ENCODE measurements at regions not wholly inside any gene's neighbourhood (a gene's known extent, or its start where the extent isn't known, plus 50 kb on each side); places are given as distances from the start of the nearest gene placed in this dataset.

GRCh38 chr7:112997831-112998230 lies 88.8 kb downstream of the GPR85 start:
- TF ChIP-seq REST (IDR thresholded peaks at IDR 0.05; ENCODE audit: insufficient read depth in 1 of 2, low read depth in 2 of 2, low read length in 2 of 2) (no peak), TAF1 (IDR thresholded peaks at IDR 0.05; ENCODE audit: borderline replicate concordance, insufficient read depth, low read length) (no peak), SIN3A (IDR thresholded peaks at IDR 0.05; ENCODE audit: borderline replicate concordance, insufficient read depth, low read length) (no peak)

GRCh38 chr7:112996331-112996871 lies 90.2 kb downstream of the GPR85 start:
- TF ChIP-seq POLR2AphosphoS5 (IDR thresholded peaks at IDR 0.05; ENCODE audit: low read depth, low read length) (no peak), TAF1 (IDR thresholded peaks at IDR 0.05; ENCODE audit: borderline replicate concordance, insufficient read depth, low read length) (no peak), REST (IDR thresholded peaks at IDR 0.05; ENCODE audit: insufficient read depth in 1 of 2, low read depth in 2 of 2, low read length in 2 of 2) (no peak), FOXP2 (optimal IDR thresholded peaks at IDR 0.05; ENCODE audit: borderline replicate concordance, extremely low read depth, extremely low read length, insufficient read depth) (no peak), SIN3A (IDR thresholded peaks at IDR 0.05; ENCODE audit: borderline replicate concordance, insufficient read depth, low read length) (no peak)

- TF ChIP-seq REST (IDR thresholded peaks at IDR 0.05; ENCODE audit: insufficient read depth in 1 of 2, low read depth in 2 of 2, low read length in 2 of 2) (no peak), TAF1 (IDR thresholded peaks at IDR 0.05; ENCODE audit: borderline replicate concordance, insufficient read depth, low read length) (no peak), POLR2AphosphoS5 (IDR thresholded peaks at IDR 0.05; ENCODE audit: low read depth, low read length) (no peak), SIN3A (IDR thresholded peaks at IDR 0.05; ENCODE audit: borderline replicate concordance, insufficient read depth, low read length) (no peak), FOXP2 (optimal IDR thresholded peaks at IDR 0.05; ENCODE audit: borderline replicate concordance, extremely low read depth, extremely low read length, insufficient read depth) (no peak)
These were observed 91.4 kb downstream of the GPR85 start for GRCh38 chr7:112995059-112995824.

GRCh38 chr7:112994656-112995055 lies 92.0 kb downstream of the GPR85 start:
- TF ChIP-seq TAF1 (IDR thresholded peaks at IDR 0.05; ENCODE audit: borderline replicate concordance, insufficient read depth, low read length) (no peak), REST (IDR thresholded peaks at IDR 0.05; ENCODE audit: insufficient read depth in 1 of 2, low read depth in 2 of 2, low read length in 2 of 2) (no peak), SIN3A (IDR thresholded peaks at IDR 0.05; ENCODE audit: borderline replicate concordance, insufficient read depth, low read length) (no peak), FOXP2 (optimal IDR thresholded peaks at IDR 0.05; ENCODE audit: borderline replicate concordance, extremely low read depth, extremely low read length, insufficient read depth) (no peak), POLR2AphosphoS5 (IDR thresholded peaks at IDR 0.05; ENCODE audit: low read depth, low read length) (no peak)
